Skeletal muscle satellite cell (primary cell): ENCODE measurements at regions not wholly inside any gene's neighbourhood (a gene's known extent, or its start where the extent isn't known, plus 50 kb on each side); places are given as distances from the start of the nearest gene placed in this dataset.

Experiments
- H3K27me3 ChIP-seq: 2 replicates; pipeline ENCODE4 v1.7.0; 2013; ENCODE audit warnings: low read length; ENCODE audit not compliant: control insufficient read depth, insufficient read depth
- H3K36me3 ChIP-seq: 2 replicates; pipeline ENCODE4 v1.7.0; 2013; ENCODE audit warnings: mild to moderate bottlenecking, control low read depth, low read length; ENCODE audit not compliant: insufficient read depth
- H3K4me1 ChIP-seq: 2 replicates; pipeline ENCODE4 v1.7.0; 2013; ENCODE audit warnings: low read length; ENCODE audit not compliant: control insufficient read depth, insufficient read depth
- H3K4me2 ChIP-seq: 2 replicates; pipeline ENCODE4 v1.7.0; 2013; ENCODE audit warnings: mild to moderate bottlenecking, low read length
- H3K4me3 ChIP-seq: 2 replicates; pipeline ENCODE4 v1.7.0; 2013; ENCODE audit warnings: low read length
- H3K9ac ChIP-seq: 2 replicates; pipeline ENCODE4 v1.7.0; 2013; ENCODE audit warnings: mild to moderate bottlenecking, low read depth, low read length, moderate library complexity
- H3K9me3 ChIP-seq: replicated peaks from 2 replicates; pipeline ENCODE4 v1.7.0; 2013; ENCODE audit warnings: mild to moderate bottlenecking, control low read depth, low read length
- small RNA-seq: library from RNA; depleted of rRNA; stranded (forward); fragments of <200 nt; gene quantifications from one replicate; pipeline ENCODE3, GENCODE V24; 2012

DNA sequence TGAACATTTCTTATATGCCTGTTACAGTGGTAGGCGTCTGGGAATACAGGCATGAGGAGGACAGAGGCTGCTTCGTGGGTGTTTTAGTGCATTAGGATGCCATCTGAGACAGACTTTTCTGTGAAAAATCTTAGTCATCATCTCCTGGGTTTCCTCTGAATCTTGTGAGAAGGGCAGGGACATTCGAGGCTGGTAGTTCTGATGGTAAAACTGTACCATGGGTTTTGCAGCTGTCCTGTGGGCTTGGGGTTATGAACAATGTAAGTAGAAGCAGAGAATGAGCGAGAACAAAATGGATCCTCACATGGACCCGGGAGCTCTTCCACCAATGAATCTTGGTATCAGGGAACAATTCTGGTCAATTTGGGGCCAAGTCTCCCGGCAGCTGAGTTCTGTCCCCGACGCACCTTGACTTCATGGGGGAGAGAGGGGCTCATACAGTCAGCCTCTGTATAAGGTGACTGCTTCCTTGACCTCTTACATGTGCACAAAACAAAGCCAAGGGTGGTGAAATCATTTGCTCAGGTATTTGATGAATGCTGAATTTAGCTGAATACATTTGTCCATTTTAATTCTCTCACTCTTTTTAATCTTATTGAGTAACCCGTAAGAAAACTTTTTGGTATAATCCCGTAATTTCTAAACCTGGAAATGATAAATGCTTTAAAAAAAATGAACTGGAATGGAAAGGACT, 63.6 kb upstream of the ERRFI1 start:
- no peaks in the 10 kb centered on the region for H3K36me3 ChIP-seq
- peak overlapping the region; percentile 4 for H3K4me3 ChIP-seq
- H3K9ac ChIP-seq: peak overlapping the region; percentile 80
- peaks cover 56% of the 10 kb centered on the region for H3K4me1 ChIP-seq
- H3K4me2 ChIP-seq: peak overlapping the region; percentile 49
- no peaks in the 10 kb centered on the region for H3K27me3 ChIP-seq
- H3K9me3 ChIP-seq: no peaks in the 10 kb centered on the region

DNA sequence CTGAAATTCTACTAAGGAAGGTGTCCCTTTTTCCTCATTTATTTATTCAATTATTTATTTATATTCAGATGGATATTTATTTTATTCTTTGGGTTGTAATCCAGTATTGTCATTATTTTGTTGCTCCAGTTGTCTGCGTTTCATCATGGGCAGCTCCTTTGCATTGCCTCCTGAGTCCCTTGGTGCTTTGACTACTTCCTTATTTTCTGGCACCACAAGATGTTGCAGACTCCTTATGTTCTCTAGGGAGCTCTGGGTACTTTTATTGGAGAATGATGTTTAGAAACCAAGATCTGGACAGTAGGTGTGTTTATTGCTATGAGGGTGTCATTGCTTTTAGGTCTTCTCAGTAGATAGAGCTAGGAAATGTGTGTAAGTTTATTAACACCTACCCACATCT, 59.9 kb upstream of the ERRFI1 start:
- Histone ChIP-seq H3K9me3 (no peaks in the 10 kb centered on the region), H3K4me3 (no peak overlapping the region), H3K9ac (no peak overlapping the region), H3K27me3 (no peaks in the 10 kb centered on the region), H3K4me1 (peaks cover 47% of the 10 kb centered on the region), H3K36me3 (no peaks in the 10 kb centered on the region), H3K4me2 (no peak overlapping the region)

GRCh38 chr1:8084913-8085312, 58.8 kb upstream of the ERRFI1 start:
- H3K4me1 ChIP-seq: peaks cover 39% of the 10 kb centered on the region
- no peak overlapping the region for H3K4me3 ChIP-seq
- no peaks in the 10 kb centered on the region for H3K27me3 ChIP-seq
- no peaks in the 10 kb centered on the region for H3K9me3 ChIP-seq
- H3K36me3 ChIP-seq: no peaks in the 10 kb centered on the region
- H3K9ac ChIP-seq: no peak overlapping the region
- no peak overlapping the region for H3K4me2 ChIP-seq

GRCh38 chr1:8083739-8084484, 57.8 kb upstream of the ERRFI1 start:
- H3K9ac ChIP-seq: peak overlapping the region; percentile 59
- peak overlapping the region; percentile 7 for H3K4me2 ChIP-seq
- no peaks in the 10 kb centered on the region for H3K36me3 ChIP-seq
- H3K9me3 ChIP-seq: no peaks in the 10 kb centered on the region
- H3K4me1 ChIP-seq: peaks cover 34% of the 10 kb centered on the region
- H3K27me3 ChIP-seq: no peaks in the 10 kb centered on the region
- H3K4me3 ChIP-seq: no peak overlapping the region

DNA sequence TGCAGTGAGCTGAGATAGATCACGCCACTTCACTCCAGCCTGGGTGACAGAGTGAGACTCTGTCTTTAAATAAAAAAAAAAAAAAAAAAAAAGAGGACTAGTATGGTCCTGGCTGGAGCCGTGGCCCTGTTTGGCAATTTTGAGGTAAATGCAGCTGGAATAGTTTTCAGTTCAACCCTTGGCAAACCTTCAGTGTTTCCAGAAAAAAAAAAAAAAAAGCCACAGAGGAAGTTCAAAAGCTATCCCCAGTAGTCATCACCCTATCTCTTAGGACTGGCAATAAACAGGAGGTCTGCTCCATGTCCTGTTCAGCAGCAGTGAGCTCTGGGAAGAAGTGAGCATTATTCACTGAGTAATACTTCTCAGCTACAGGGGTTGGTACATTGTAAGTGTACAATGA, 56.8 kb upstream of the ERRFI1 start:
- Histone ChIP-seq H3K4me2 (no peak overlapping the region), H3K9ac (peak overlapping the region; percentile 59), H3K4me1 (peaks cover 40% of the 10 kb centered on the region), H3K27me3 (no peaks in the 10 kb centered on the region), H3K4me3 (no peak overlapping the region), H3K36me3 (no peaks in the 10 kb centered on the region), H3K9me3 (no peaks in the 10 kb centered on the region)

DNA sequence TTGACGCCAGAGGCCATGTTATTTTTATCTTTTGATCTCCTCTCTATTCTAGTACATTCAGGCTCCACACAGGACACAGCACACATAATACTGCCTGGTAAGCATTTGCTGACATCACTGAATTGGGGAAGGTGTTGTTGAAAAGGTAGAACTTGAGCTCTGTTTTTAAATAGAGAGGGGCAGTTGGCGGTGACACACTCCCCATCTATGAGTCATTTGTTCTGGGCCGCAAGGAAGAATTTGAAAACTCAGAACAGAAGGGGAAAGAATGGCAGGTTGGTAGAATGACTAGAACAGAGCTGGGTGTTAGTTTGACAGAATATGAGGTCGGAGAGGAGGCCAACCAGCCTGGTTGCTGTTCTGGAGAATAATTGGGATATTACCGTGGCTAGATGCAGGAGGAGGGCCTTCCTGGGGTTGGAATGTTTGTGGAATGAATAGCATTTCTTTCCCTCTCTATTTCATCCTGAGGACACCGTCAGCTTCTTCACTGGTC, 52.1 kb upstream of the ERRFI1 start:
- peaks cover 63% of the 10 kb centered on the region for H3K4me1 ChIP-seq
- peak overlapping the region; percentile 43 for H3K4me3 ChIP-seq

DNA sequence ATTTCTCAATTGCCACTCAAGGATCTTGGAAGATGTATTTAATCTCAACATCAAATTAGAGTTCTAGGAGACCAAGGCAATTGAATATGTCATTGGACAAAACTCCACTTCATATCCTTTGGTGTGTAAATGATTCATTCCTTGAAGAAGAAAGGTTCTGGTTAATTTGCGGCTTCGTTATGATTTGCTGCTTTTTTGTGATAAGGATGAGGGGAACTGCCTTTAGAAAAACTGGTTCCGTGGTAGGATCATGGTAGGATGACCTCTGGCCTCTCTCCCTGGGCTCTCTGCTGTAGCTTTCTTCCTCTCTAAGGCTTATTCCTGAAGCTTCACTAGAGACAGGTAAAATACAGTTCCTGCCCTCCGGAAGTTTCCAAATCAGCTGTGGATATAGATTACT, 51.5 kb upstream of the ERRFI1 start:
- Histone ChIP-seq H3K36me3 (no peaks in the 10 kb centered on the region), H3K4me2 (peak overlapping the region; percentile 60), H3K9me3 (no peaks in the 10 kb centered on the region), H3K27me3 (no peaks in the 10 kb centered on the region), H3K4me3 (peak overlapping the region; percentile 6), H3K4me1 (peaks cover 59% of the 10 kb centered on the region), H3K9ac (peak overlapping the region; percentile 78)

More for the DNA sequence above, 52.1 kb upstream of the ERRFI1 start:
- no peaks in the 10 kb centered on the region for H3K27me3 ChIP-seq
- H3K9me3 ChIP-seq: no peaks in the 10 kb centered on the region
- H3K4me2 ChIP-seq: peak overlapping the region; percentile 60
- H3K9ac ChIP-seq: peak overlapping the region; percentile 78
- no peaks in the 10 kb centered on the region for H3K36me3 ChIP-seq

GRCh38 chr1:8077120-8077573, 51.0 kb upstream of the ERRFI1 start:
- H3K9me3 ChIP-seq: no peaks in the 10 kb centered on the region
- no peaks in the 10 kb centered on the region for H3K36me3 ChIP-seq
- H3K4me2 ChIP-seq: peak overlapping the region; percentile 60
- H3K9ac ChIP-seq: peak overlapping the region; percentile 78
- H3K27me3 ChIP-seq: no peaks in the 10 kb centered on the region
- H3K4me1 ChIP-seq: peaks cover 56% of the 10 kb centered on the region
- H3K4me3 ChIP-seq: no peak overlapping the region

DNA sequence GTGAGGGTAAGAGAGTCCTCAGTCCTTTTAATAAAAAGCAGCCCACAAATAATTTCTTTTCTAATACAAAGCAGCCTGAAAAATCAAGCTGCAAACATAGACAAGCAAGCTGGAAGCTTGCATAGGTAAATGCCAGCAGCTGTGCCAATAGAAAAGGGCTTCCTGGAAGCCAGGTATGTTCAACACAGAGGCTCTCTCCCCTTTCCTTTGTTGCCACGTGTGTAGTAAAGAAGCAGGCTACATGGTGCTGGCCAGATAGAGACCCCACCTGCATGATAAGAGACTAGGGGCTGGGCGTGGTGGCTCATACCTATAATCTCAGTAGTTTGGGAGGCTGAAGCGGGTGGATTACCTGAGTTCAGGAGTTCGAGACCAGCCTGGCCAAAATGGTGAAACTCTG, 50.1 kb upstream of the ERRFI1 start:
- Histone ChIP-seq H3K4me2 (no peak overlapping the region), H3K9me3 (no peaks in the 10 kb centered on the region), H3K4me3 (no peak overlapping the region), H3K27me3 (no peaks in the 10 kb centered on the region), H3K9ac (peak overlapping the region; percentile 45), H3K4me1 (peaks cover 61% of the 10 kb centered on the region), H3K36me3 (no peaks in the 10 kb centered on the region)

Small RNA genes in the stretch of these regions (small RNA-seq; reads per million reads assigned to genes)
- gene RNU1-7P: 0.35 reads per million
